GDM1 (cell line): ENCODE measurements at regions not wholly inside any gene's neighbourhood (a gene's known extent, or its start where the extent isn't known, plus 50 kb on each side); places are given as distances from the start of the nearest gene placed in this dataset.
"Not testable (repeated sequence)": the region's sequence is repeated elsewhere in the genome, so short reads cannot be mapped to it uniquely, and the experiment has no call there.

Experiments used
- DNase-seq: peaks from one replicate; lab custom pipeline; 2025; lab: John Stamatoyannopoulos, UW

- DNase-seq: no peak
Measured at GRCh38 chr1:157368363-157368762, 184.0 kb downstream of the FCRL5 start.

- no peak for DNase-seq
Measured at GRCh38 chr1:157367870-157368269, 184.4 kb downstream of the FCRL5 start.

- no peak for DNase-seq
Measured at GRCh38 chr1:157367091-157367739, 185.1 kb downstream of the FCRL5 start.

GRCh38 chr1:157364612-157365011 is 187.7 kb downstream of the FCRL5 start:
- DNase-seq: no peak

GRCh38 chr1:157363660-157364140 is 188.6 kb downstream of the FCRL5 start:
- peak; percentile 36 for DNase-seq

GRCh38 chr1:157360023-157360390 is 192.3 kb downstream of the FCRL5 start:
- no peak for DNase-seq

GRCh38 chr1:157359314-157360022 is 192.8 kb downstream of the FCRL5 start:
- DNase-seq: no peak

GRCh38 chr1:157357111-157357510 is 195.2 kb downstream of the FCRL5 start:
- no peak for DNase-seq

- no peak for DNase-seq
Measured at GRCh38 chr1:157356601-157357000, 195.7 kb downstream of the FCRL5 start.

- no peak for DNase-seq
Measured at GRCh38 chr1:157353546-157353945, 198.8 kb downstream of the FCRL5 start.

- DNase-seq: no peak
Measured at GRCh38 chr1:157352817-157353408, 199.4 kb downstream of the FCRL5 start.

- DNase-seq: no peak
Measured at GRCh38 chr1:157352216-157352615, 200.1 kb downstream of the FCRL5 start.

- DNase-seq: not testable (repeated sequence)
Measured at GRCh38 chr1:157351800-157352199, 200.5 kb downstream of the FCRL5 start.

GRCh38 chr1:157348538-157349480 is 203.5 kb downstream of the FCRL5 start:
- no peak for DNase-seq

- no peak for DNase-seq
Measured at GRCh38 chr1:157347506-157347905, 204.8 kb downstream of the FCRL5 start.

- DNase-seq: not testable (repeated sequence)
Measured at GRCh38 chr1:157337785-157338184, 199.6 kb upstream of the ETV3 start.

GRCh38 chr1:157335056-157335455 is 196.9 kb upstream of the ETV3 start:
- no peak for DNase-seq

- DNase-seq: no peak
Measured at GRCh38 chr1:157334041-157334440, 195.8 kb upstream of the ETV3 start.

- DNase-seq: not testable (repeated sequence)
Measured at GRCh38 chr1:157330177-157330576, 192.0 kb upstream of the ETV3 start.

- not testable (repeated sequence) for DNase-seq
Measured at GRCh38 chr1:157328120-157328519, 189.9 kb upstream of the ETV3 start.

- DNase-seq: no peak
Measured at GRCh38 chr1:157326173-157326859, 188.1 kb upstream of the ETV3 start.
